Lower lobe of right lung (tissue), 2 donors: ENCODE measurements at regions not wholly inside any gene's neighbourhood (a gene's known extent, or its start where the extent isn't known, plus 50 kb on each side); places are given as distances from the start of the nearest gene placed in this dataset.

Experiments
- ATAC-seq, 2 donors: fragments of 200-7000 bp; cut with Tn5 transposase; one replicate each; pipeline ENCODE4 v1.9.1; 2020 to 2022; ENCODE audit warnings: mild to moderate bottlenecking in 2 of 2, moderate library complexity in 2 of 2
- DNase-seq: peaks from one replicate; pipeline ENCODE4 v3.0.0-alpha.2; 2020
- H3K27ac ChIP-seq: fragments of 200-600 bp; one replicate; pipeline ENCODE4 v1.8.0; 2022
- H3K27me3 ChIP-seq: fragments of 200-600 bp; one replicate; pipeline ENCODE4 v1.8.0; 2022; ENCODE audit warnings: low read depth
- H3K36me3 ChIP-seq: fragments of 200-600 bp; one replicate; pipeline ENCODE4 v1.8.0; 2022; ENCODE audit warnings: mild to moderate bottlenecking
- H3K4me1 ChIP-seq: fragments of 200-600 bp; one replicate; pipeline ENCODE4 v1.8.0; 2022
- H3K4me3 ChIP-seq: fragments of 200-600 bp; one replicate; pipeline ENCODE4 v1.8.0; 2022; ENCODE audit warnings: mild to moderate bottlenecking
- H3K9me3 ChIP-seq: fragments of 200-600 bp; one replicate; pipeline ENCODE4 v1.8.0; 2022
- CTCF ChIP-seq: fragments of 200-600 bp; IDR thresholded peaks from one replicate; pipeline ENCODE4 v1.8.0; 2022; ENCODE audit warnings: antibody characterized with exemption, mild to moderate bottlenecking
- intact Hi-C: fragments of 100-400 bp; cut with DNase I; formaldehyde crosslinking; loops from one replicate; pipeline ENCODE4 v1.11.0; 2022
- donor health status: DM: no; HTN: yes; CAD: no; lungs with severe emphysema.

DNA sequence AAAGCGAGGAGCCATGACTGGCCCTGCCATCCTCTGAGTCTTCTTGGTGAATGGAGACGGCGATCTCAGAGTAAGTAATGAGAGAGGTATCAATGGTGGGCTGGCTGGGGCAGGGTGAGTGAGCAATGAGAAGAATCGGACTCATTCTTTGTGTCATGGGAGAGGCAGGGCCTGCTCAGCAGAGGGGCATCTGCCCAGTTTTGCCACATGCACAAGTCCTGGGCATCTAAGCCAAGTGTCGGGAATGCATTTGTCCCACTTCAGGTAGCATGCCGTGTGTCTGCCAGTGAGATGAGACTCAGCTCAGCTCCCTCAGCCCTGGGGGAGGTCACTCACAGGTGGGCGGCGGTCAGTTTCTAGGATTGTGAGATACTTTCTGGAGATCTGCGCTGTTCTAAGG lies 791.0 kb upstream of the RAB6C start:
- H3K9me3 ChIP-seq = no peaks in the 10 kb centered on the region
- H3K36me3 ChIP-seq = no peaks in the 10 kb centered on the region
- TF ChIP-seq CTCF = no peak
- ATAC-seq (no peak), DNase-seq (no peak)
- H3K4me3 ChIP-seq = no peak overlapping the region
- H3K27me3 ChIP-seq = no peaks in the 10 kb centered on the region
- no peaks in the 10 kb centered on the region for H3K4me1 ChIP-seq
- H3K27ac ChIP-seq = no peak overlapping the region
- intact Hi-C loops = no loop called here

DNA sequence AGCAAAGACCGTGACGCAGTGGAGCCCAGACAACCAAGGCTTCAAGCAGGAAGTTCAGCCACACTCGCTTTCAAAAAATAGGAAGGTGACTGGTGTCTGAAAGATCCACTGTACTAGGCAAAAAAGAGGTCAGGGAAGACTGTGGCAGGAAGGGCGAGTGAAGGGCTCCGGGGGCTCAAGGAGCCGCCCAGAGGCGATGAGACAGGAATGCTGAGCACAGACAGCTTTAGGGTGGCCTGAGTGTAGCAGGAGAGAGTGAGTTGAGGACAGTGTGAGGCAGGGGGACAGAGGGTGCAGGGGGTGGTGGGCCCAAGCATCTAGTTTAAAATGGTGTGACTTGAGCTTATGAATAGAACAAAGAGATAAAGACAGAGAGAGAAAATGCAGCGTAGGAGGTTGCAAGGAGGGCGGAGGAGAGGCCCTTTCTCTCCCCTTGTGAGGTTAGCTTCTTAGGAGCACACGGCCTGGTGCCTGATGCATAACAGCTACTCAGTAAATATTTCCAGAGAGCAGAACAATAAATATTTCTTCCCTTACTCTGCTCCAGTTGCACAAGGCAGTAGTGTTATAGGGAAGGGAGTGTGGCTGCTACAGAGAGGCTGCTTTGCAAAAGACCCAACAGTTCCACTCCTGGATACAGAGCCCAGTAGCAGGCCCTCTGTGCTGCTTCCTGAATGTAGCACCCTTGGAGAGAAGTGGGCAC lies 789.7 kb upstream of the RAB6C start:
- Histone ChIP-seq H3K9me3 (no peaks in the 10 kb centered on the region), H3K27ac (no peak overlapping the region), H3K4me3 (no peak overlapping the region), H3K27me3 (no peaks in the 10 kb centered on the region), H3K36me3 (no peaks in the 10 kb centered on the region), H3K4me1 (no peaks in the 10 kb centered on the region)
- TF ChIP-seq CTCF = no peak
- intact Hi-C loops = no loop called here
- DNase-seq (no peak), ATAC-seq (no peak)

GRCh38 chr2:129190494-129190893 lies 789.0 kb upstream of the RAB6C start:
- Histone ChIP-seq H3K4me3 (no peak overlapping the region), H3K27me3 (no peaks in the 10 kb centered on the region), H3K36me3 (no peaks in the 10 kb centered on the region), H3K9me3 (no peaks in the 10 kb centered on the region), H3K27ac (no peak overlapping the region), H3K4me1 (no peaks in the 10 kb centered on the region)
- ATAC-seq (no peak), DNase-seq (no peak)
- intact Hi-C loops = no loop called here
- TF ChIP-seq CTCF = no peak

- ATAC-seq = peak in 1 of 2 donors; percentile 17
- no peak overlapping the region for H3K27ac ChIP-seq
- H3K4me1 ChIP-seq = no peaks in the 10 kb centered on the region
- no peak overlapping the region for H3K4me3 ChIP-seq
- no peak for DNase-seq
- intact Hi-C loops = no loop called here
- H3K27me3 ChIP-seq = no peaks in the 10 kb centered on the region
- TF ChIP-seq CTCF = no peak
- H3K36me3 ChIP-seq = no peaks in the 10 kb centered on the region
- no peaks in the 10 kb centered on the region for H3K9me3 ChIP-seq
Measured at GRCh38 chr2:129191530-129191929, 787.9 kb upstream of the RAB6C start.

DNA sequence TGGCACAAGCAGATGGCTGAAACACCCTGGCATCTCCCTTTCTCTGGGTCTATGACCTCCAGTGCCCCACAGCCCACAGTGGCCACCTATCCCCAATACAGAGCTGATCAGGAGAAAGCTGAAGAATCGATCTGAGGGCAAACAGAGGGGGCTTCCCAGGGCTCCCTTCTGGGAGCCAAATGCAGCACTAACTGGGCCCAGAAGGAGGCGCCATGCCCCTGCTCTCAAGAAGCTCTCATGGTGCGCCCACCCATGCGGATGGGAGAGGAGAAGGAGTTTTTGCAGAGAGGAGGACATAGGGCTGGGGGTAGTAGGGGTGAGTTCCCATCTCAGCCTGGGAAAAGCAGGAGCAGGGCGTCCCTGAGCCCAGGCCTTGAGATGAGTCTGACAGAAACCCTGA lies 787.3 kb upstream of the RAB6C start:
- ATAC-seq (no peak), DNase-seq (no peak)
- no peak for TF ChIP-seq CTCF
- Histone ChIP-seq H3K27ac (no peak overlapping the region), H3K9me3 (no peaks in the 10 kb centered on the region), H3K4me1 (no peaks in the 10 kb centered on the region), H3K4me3 (no peak overlapping the region), H3K27me3 (no peaks in the 10 kb centered on the region), H3K36me3 (no peaks in the 10 kb centered on the region)
- intact Hi-C loops = no loop called here
